Ishikawa (cell line): ENCODE measurements at regions not wholly inside any gene's neighbourhood (a gene's known extent, or its start where the extent isn't known, plus 50 kb on each side); places are given as distances from the start of the nearest gene placed in this dataset.

Source experiments
- CEBPB ChIP-seq: IDR thresholded peaks from 2 replicates; pipeline ENCODE4 v1.6.1; 2012
- CREB1 ChIP-seq: IDR thresholded peaks from 2 replicates; pipeline ENCODE4 v1.6.1; 2012; ENCODE audit warnings: low read depth
- EGR1 ChIP-seq: IDR thresholded peaks from 2 replicates; pipeline ENCODE4 v1.6.1; 2012
- EP300 ChIP-seq: IDR thresholded peaks from 2 replicates; pipeline ENCODE4 v1.6.1; 2012; ENCODE audit warnings: borderline replicate concordance
- FOXM1 ChIP-seq: IDR thresholded peaks from 2 replicates; pipeline ENCODE4 v1.6.1; 2012; ENCODE audit warnings: low read depth, borderline replicate concordance
- MAX ChIP-seq: IDR thresholded peaks from 2 replicates; pipeline ENCODE4 v1.6.1; 2012
- NFIC ChIP-seq: IDR thresholded peaks from 2 replicates; pipeline ENCODE4 v1.6.1; 2012
- RAD21 ChIP-seq: IDR thresholded peaks from 2 replicates; pipeline ENCODE4 v1.6.1; 2012; ENCODE audit warnings: low read depth
- REST ChIP-seq: IDR thresholded peaks from 2 replicates; pipeline ENCODE4 v1.6.1; 2012; ENCODE audit warnings: low read depth, mild to moderate bottlenecking
- TAF1 ChIP-seq: IDR thresholded peaks from 2 replicates; pipeline ENCODE4 v1.6.1; 2012; ENCODE audit warnings: low read depth, mild to moderate bottlenecking
- TCF12 ChIP-seq: IDR thresholded peaks from 2 replicates; pipeline ENCODE4 v1.6.1; 2012; ENCODE audit warnings: low read depth
- TEAD4 ChIP-seq: IDR thresholded peaks from 2 replicates; pipeline ENCODE4 v1.6.1; 2012
- USF1 ChIP-seq: IDR thresholded peaks from 2 replicates; pipeline ENCODE4 v1.6.1; 2012
- YY1 ChIP-seq: IDR thresholded peaks from 2 replicates; pipeline ENCODE4 v1.6.1; 2012; ENCODE audit warnings: low read depth
- ZBTB7A ChIP-seq: IDR thresholded peaks from 2 replicates; pipeline ENCODE4 v1.6.1; 2012; ENCODE audit warnings: low read depth

- TF ChIP-seq EGR1: no peak
- TF ChIP-seq TCF12: no peak
- TF ChIP-seq MAX: no peak
- no peak for TF ChIP-seq REST
- no peak for TF ChIP-seq FOXM1
- no peak for TF ChIP-seq TEAD4
- TF ChIP-seq ZBTB7A: no peak
- no peak for TF ChIP-seq CEBPB
- TF ChIP-seq TAF1: no peak
- TF ChIP-seq CREB1: no peak
- TF ChIP-seq YY1: no peak
- no peak for TF ChIP-seq USF1
- no peak for TF ChIP-seq RAD21
- TF ChIP-seq NFIC: no peak
- no peak for TF ChIP-seq EP300
These were observed 278.0 kb downstream of the CGGBP1 start for GRCh38 chr3:87780811-87781210.

- no peak for TF ChIP-seq CREB1
These were observed 279.9 kb downstream of the CGGBP1 start for GRCh38 chr3:87778876-87779275.

- no peak for TF ChIP-seq FOXM1
- TF ChIP-seq RAD21: peak; percentile 48
These were observed 287.2 kb downstream of the CGGBP1 start for GRCh38 chr3:87771337-87772192.

GRCh38 chr3:87766721-87767120 is 292.1 kb downstream of the CGGBP1 start:
- TF ChIP-seq EGR1 (no peak), CREB1 (no peak), TEAD4 (no peak), TAF1 (no peak), RAD21 (no peak), TCF12 (no peak), EP300 (no peak), CEBPB (no peak), FOXM1 (no peak), REST (no peak), NFIC (no peak), USF1 (no peak), ZBTB7A (no peak), YY1 (no peak), MAX (no peak)

- TF ChIP-seq NFIC: no peak
- no peak for TF ChIP-seq TCF12
- no peak for TF ChIP-seq TEAD4
- TF ChIP-seq MAX: no peak
- no peak for TF ChIP-seq YY1
- TF ChIP-seq USF1: no peak
- no peak for TF ChIP-seq RAD21
These were observed 293.5 kb downstream of the CGGBP1 start for GRCh38 chr3:87765256-87765655.

GRCh38 chr3:87761795-87762194 is 297.0 kb downstream of the CGGBP1 start:
- TF ChIP-seq TEAD4 (no peak), EP300 (no peak), RAD21 (no peak), MAX (no peak), NFIC (no peak), YY1 (no peak), FOXM1 (no peak), ZBTB7A (no peak), TCF12 (no peak), CREB1 (no peak), CEBPB (no peak), TAF1 (no peak), REST (no peak), USF1 (no peak), EGR1 (no peak)
